GM19455 (cell line): ENCODE measurements at regions not wholly inside any gene's neighbourhood (a gene's known extent, or its start where the extent isn't known, plus 50 kb on each side); places are given as distances from the start of the nearest gene placed in this dataset.
"Not testable (repeated sequence)": the region's sequence is repeated elsewhere in the genome, so short reads cannot be mapped to it uniquely, and the experiment has no call there.

Experiments
- ATAC-seq: cut with Tn5 transposase; IDR thresholded peaks from one replicate; pipeline ENCODE4 v1.9.1; 2021; ENCODE audit not compliant: unreplicated experiment

DNA sequence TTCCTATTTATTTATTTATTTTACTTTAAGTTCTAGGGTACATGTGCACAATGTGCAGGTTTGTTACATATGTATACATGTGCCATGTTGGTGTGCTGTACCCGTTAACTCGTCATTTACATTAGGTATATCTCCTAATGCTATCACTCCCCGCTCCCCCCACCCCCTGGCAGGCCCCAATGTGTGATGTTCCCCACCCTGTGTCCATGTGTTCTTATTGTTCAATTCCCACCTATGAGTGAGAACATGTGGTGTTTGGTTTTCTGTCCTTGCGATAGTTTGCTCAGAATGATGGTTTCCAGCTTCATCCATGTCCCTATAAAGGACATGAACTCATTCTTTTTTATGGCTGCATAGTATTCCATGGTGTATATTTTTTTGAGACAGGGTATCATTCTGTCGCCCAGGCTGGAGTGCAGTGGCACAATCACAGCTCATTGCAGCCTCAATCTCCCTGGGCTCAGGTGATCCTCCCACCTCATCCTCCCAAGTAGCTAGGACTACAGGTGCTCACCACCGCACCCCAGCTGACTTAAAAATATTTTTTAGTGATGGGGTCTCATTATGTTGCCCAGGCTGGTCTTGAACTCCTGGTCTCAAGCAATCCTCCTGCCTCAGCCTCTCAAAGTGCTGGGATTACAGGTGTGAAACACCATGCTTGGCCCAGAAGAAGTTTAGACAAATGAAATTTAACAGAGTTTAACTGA is 140.6 kb downstream of the NPIPB5 start:
- ATAC-seq, result not testable (repeated sequence)

GRCh38 chr16:22652463-22652845 is 141.8 kb downstream of the NPIPB5 start:
- no peak for ATAC-seq

- no peak for ATAC-seq
Observed at GRCh38 chr16:22653876-22654275, 143.2 kb downstream of the NPIPB5 start.

- not testable (repeated sequence) for ATAC-seq
Observed at GRCh38 chr16:22656573-22656972, 145.9 kb downstream of the NPIPB5 start.

DNA sequence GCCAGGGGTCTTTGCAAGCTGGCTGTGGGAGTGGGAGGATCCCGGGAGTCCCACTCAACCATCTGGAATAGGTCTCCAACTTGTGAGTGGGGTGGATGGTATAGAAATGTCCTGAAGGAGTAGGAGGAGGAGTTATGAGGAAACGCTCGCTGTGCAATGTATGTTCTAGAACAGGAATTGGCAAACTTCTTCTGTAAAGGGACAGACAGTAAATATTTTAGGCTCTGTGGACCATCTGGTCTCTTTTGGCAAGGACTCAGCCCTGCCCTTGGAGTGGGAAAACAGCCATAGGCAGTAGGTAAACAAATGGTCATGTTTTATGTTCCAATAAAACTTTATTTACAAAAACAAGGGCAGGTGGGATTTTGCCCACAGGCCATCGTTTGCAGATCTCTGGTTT is 149.2 kb downstream of the NPIPB5 start:
- ATAC-seq, result no peak

DNA sequence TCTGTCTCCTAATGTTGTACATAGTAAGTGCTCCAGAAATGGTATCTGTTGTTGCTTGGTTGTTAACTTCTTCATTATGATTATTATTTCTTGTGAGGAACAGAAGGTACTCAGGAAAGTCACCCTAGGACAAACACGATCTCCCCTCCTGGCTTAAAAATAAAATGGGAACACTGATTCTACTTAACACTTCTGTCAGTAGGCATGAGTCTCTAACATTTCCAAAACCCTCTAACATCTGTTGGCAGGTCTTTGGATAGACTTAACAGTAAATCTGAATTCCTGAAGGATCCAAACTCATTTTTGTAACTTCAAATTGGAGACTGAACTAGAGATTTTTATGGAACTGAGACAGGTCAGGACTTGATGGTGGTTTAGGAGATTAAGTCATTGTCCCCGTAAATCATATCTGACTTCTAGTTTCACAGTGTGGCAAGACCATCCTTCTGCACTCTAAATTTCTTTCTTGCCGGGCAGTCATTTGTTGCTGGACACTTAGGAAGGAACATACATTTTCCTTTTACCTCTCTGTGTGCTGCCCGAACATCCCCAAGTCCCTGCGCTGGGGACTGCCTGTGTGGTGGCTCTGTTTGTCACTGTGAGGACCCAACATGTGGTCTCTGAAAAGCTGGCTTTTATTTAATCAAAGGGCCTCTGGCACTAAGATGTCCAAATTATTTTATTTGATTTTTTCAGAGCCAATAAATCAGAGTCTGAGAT is 149.9 kb downstream of the NPIPB5 start:
- ATAC-seq, result no peak

GRCh38 chr16:22661161-22661647 is 150.5 kb downstream of the NPIPB5 start:
- no peak for ATAC-seq

DNA sequence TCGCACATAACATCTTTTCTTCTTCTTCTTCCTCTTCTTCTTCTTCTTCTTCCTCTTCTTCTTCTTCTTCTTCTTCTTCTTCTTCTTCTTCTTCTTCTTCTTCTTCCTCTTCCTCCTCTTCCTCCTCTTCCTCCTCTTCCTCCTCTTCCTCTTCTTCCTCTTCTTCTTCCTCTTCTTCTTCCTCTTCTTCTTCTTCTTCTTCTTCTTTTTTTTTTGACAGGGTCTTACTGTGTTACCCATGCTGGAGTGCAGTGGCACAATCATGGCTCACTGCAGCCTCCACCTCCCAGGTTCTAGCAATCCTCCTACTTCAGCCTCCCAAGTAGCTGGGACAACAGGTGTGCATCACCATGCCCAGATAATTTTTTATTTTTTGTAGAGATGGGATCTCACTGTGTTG is 151.0 kb upstream of the HS3ST2 start:
- ATAC-seq, result not testable (repeated sequence)

DNA sequence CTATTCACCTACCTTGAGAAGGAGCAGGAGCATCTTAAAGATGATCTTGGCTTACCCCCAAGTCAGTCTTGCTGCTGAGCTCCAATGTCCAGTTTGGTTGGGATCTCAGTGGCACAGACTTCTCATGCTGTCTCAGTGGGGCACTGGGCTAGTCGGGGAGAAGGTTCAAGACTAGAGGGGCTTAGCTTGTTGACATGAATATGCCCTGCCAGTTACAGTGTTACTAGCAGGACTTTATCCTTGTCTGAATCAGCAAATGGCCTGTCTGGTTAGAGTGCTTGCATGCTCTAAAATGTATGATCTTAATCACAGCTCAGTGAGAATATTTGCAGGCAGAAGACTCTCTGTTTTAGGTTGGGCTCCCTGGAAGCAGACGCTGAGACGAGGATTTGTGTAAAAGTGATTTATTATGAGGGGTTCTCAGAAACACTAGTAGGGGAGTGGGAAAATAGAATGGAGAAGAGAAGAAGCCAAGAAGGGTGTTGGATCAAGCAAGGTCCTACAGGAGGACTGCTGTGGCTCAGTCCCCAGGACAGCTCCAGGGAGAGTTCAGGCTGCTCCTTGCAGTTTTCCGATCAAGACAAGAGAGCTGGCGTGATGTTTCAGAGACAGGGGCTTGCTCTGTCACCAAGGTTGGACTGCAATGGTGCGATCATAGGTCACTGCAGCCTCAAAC is 150.4 kb upstream of the HS3ST2 start:
- ATAC-seq, result no peak

DNA sequence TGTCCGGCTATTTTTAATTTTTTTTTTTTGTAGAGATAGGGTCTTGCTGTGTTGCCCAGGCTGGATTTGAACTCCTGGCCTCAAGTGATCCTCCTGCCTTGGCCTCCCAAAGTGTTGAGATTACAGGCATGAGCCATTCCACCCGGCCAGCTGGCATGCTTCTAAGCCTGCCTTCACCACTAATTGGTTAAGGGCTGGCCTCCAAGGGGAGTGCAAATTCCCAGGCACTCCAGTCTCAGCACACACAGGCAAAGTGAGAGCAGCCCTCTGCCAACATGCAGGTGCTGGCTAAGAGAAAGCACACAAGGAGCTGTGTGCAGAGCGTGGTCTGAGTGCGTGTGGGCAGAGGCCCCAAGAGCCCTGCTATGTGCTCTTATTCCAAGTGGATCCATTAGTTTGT is 149.8 kb upstream of the HS3ST2 start:
- ATAC-seq, result no peak

DNA sequence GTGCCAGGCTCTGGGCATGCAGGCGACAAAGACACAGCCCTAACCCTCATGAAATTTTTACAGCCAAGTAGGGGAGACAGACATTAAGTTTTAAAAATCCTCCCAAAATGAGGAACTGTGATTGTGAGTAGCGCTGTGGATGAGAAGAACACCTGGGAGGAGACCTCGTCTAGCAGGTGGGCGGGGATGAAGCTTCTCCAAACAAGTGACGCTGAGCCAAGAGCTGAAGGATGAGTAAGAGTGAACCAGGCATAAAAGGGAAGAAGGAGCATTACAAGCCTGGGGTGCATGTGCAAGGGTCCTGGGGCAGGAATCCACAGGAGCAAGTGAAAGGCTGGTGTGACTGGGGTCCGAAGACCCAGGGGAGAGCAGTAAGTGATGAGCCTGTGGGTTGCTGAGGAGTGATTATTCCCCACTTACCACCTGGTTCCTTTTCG is 149.4 kb upstream of the HS3ST2 start:
- no peak for ATAC-seq

GRCh38 chr16:22665048-22665797 is 148.7 kb upstream of the HS3ST2 start:
- no peak for ATAC-seq

DNA sequence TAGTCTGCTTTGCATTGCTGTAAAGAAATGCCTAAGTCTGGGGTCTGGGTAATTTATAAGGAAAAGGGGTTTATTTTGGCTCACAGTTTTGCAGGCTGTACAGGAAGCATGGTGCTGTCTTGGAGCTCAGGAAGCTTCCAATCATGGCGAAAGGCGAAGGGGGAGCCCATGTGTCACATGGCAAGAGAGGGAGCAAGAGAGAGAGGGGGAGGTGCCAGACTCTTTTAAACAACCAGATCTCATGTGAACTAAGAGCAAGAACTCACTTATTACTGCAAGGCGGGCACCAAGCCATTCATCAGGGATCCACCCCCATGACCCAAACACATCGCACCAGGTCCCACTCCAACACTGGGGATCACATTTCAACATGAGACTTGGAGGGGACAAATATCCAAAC is 148.2 kb upstream of the HS3ST2 start:
- no peak for ATAC-seq

DNA sequence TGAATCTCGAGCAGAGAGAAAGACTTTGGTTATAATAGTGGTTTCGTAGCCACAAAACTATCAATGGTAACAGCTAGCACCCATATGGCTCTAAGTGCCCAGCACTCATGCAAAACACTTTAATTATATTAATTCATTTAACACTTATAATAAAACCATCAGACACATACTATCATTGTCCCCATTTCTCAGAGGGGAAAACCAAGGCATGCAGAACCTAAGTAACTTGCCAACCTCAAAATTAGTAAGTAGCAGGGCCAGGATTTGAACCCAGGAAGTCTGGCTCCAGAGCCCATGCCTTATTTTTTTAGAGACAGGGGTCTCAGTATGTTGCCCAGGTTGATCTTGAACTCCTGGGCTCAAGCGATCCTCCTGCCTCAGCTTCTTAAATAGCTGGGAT is 145.6 kb upstream of the HS3ST2 start:
- ATAC-seq, result no peak

GRCh38 chr16:22670044-22670536 is 143.9 kb upstream of the HS3ST2 start:
- no peak for ATAC-seq

DNA sequence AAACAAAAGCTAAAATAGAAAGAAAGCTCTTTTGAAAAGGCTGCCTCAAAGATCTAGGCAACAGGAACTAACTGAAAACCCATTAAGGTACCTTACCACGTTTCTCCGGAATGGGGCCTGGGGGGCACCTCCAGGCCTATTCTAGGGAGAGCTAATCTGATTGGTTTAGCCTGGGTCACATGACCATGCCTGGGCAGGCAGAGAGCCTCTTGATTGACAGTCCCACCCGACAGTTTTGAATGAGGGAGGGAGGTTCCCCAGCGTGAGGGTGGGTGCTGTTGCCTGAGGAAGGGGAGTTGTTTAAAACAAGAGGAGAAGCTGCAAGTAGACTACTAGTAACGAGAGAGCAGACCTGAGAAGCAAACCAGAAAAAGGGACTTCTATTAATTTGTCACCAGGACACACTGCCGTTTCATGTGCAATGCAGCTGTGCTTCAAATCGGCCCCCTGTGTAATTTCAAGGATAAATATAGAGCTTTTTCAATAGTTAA is 143.4 kb upstream of the HS3ST2 start:
- no peak for ATAC-seq

DNA sequence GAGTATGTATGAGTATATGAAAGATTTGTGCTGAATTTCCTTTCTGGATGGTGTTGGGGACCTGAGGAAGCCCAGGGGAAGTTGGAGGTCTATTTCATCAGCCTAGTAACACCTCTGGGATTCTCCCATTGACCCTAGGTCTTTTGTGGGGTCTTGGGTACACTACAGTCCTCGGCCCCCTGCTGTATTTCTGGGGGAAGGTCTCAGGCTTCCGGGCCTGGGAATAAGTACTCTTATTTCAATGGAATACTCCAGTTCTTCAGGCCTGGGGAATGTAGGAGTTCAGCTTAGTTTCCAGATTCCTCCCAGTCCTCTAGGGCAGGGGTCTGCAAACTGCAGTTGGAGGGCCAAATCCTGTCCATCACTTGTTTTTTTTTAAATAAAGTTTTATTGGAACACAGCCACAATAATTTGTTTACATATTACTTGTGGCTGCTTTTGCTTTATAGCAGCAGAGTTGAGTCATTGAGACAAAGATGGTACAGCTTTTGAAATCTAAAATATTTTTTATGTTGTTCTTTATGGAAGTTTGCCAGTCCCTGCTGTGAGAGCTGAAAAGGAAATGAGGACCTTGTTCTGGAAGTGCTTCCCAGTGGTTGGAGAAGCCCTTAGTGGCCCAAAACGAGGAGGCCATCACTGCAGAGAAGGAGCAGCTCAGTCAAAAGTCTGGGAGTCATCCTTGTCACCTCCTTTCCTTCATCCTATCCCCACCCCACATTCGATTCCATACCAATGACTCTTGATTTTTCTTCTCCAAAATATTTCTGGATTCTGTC is 142.5 kb upstream of the HS3ST2 start:
- no peak for ATAC-seq

GRCh38 chr16:22672830-22673210 is 141.1 kb upstream of the HS3ST2 start:
- ATAC-seq, result no peak

GRCh38 chr16:22673421-22673831 is 140.5 kb upstream of the HS3ST2 start:
- ATAC-seq, result no peak

DNA sequence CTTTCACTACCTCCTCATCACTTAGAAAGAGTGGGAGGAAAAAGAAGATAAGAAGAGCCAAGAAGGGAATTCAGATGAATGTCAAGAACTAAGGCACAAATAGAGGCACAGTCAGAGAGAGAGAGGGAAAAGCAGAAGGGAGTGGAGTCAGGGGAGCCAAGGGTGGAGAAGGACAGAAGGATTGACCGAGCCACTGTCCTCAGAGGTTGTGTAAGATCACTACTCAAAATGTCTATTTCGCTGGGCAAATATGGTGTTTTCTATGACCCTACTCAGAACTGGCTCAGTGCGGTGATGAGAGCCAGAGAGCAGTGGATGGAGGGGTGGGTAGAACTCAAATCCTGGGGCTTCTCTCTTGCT is 139.2 kb upstream of the HS3ST2 start:
- no peak for ATAC-seq
